Stomach (tissue), 8 donors: ENCODE measurements at regions not wholly inside any gene's neighbourhood (a gene's known extent, or its start where the extent isn't known, plus 50 kb on each side); places are given as distances from the start of the nearest gene placed in this dataset.

ENCODE experiments used
- DNase-seq, 2 donors: peaks; one replicate each; pipeline versions ENCODE4 v3.0.0 to v3.0.0-alpha.2; 2013 to 2019
- H3K27ac ChIP-seq, 5 donors: fragments of 200-600 bp in 4 of 5; sonication (generic) in 4 of 5; one replicate each; pipeline ENCODE4 v1.5.1; 2013 to 2019; ENCODE audit warnings: mild to moderate bottlenecking in 1 of 5, moderate library complexity in 1 of 5
- H3K27me3 ChIP-seq, 3 donors: fragments of 200-600 bp; sonication (generic); one replicate each; pipeline ENCODE4 v1.5.1; 2017 to 2019; ENCODE audit warnings: mixed run types in 1 of 3
- H3K36me3 ChIP-seq, 4 donors: fragments of 200-600 bp; sonication (generic); 1 replicate in 3 of 4; 2 replicates in 1 of 4; pipeline ENCODE4 v1.5.1; 2016 to 2019
- H3K4me1 ChIP-seq, 4 donors: fragments of 200-600 bp; sonication (generic); one replicate each; pipeline ENCODE4 v1.5.1; 2016 to 2019
- H3K4me3 ChIP-seq, 4 donors: fragments of 200-600 bp; sonication (generic) in 3 of 4; one replicate each; pipeline ENCODE4 v1.5.1; 2016 to 2019; ENCODE audit warnings: mild to moderate bottlenecking in 1 of 4
- H3K9me3 ChIP-seq, 4 donors: fragments of 200-600 bp; sonication (generic); one replicate each; pipeline ENCODE4 v1.5.1; 2016 to 2019
- EP300 ChIP-seq: sonication (generic); formaldehyde crosslinking; IDR thresholded peaks from one replicate; pipeline ENCODE4 v1.6.1; 2017; ENCODE audit warnings: antibody characterized with exemption
- POLR2A ChIP-seq, 4 donors: fragments of 450-650 bp; IDR thresholded peaks; one replicate each; pipeline ENCODE4 v1.6.1; 2016; ENCODE audit warnings: antibody characterized with exemption in 4 of 4, control low read depth in 2 of 4, mild to moderate bottlenecking in 1 of 4, moderate library complexity in 1 of 4
- POLR2AphosphoS5 ChIP-seq, 3 donors: sonication (generic); formaldehyde crosslinking; IDR thresholded peaks; one replicate each; pipeline ENCODE4 v1.6.1; 2016; ENCODE audit warnings: antibody characterized with exemption in 3 of 3
- WGBS, 5 donors: extraction: QIAGEN DNeasy Blood & Tissue Kit in 3 of 5; methylation state at CpG; one replicate each; pipeline versions ENCODE4 v1.1.5 to v1.1.7; 2013 to 2018; 5-methylcytosine and 5-hydroxymethylcytosine counted together
- intact Hi-C: fragments of 100-400 bp; cut with DNase I; formaldehyde crosslinking; loops from one replicate; pipeline ENCODE4 v1.15.1; 2023; ENCODE audit warnings: low total_unique reads
- TF ChIP-seq, protein P1 (sequence below), 7 experiments: fragments of 450-650 bp in 4 of 7; fragments of 200-600 bp in 3 of 7; sonication (generic) in 3 of 7; IDR thresholded peaks; one replicate each; pipeline ENCODE4 v1.5.1; 2016 to 2019; ENCODE audit warnings: antibody characterized with exemption in 7 of 7, control low read depth in 2 of 7, mild to moderate bottlenecking in 1 of 7
- donor health status: healthy with polysubstance abuse.
- donor health status: Bipolar disorder and iron deficiency.
- donor health status: healthy.

DNA sequence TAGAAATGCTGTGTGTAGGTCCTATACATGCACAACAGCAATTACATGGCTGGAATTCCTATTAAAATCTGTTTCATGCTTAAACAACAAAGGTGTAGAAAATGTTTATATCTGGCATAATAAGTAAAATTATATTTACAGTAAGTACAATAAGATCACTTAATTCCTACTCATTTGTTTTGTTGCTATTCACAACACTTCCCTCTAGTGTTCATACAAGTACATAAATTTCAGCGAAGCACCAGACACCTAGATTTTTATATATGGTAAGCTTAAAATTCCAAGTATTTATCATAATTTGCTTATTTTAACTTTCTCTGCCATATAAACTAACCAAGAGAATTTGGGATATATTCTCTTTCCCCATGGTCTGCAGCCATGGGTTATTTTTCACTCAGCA lies 51.8 kb upstream of the ANK3 start:
- no peak for TF ChIP-seq EP300
- TF ChIP-seq, protein P1, sequence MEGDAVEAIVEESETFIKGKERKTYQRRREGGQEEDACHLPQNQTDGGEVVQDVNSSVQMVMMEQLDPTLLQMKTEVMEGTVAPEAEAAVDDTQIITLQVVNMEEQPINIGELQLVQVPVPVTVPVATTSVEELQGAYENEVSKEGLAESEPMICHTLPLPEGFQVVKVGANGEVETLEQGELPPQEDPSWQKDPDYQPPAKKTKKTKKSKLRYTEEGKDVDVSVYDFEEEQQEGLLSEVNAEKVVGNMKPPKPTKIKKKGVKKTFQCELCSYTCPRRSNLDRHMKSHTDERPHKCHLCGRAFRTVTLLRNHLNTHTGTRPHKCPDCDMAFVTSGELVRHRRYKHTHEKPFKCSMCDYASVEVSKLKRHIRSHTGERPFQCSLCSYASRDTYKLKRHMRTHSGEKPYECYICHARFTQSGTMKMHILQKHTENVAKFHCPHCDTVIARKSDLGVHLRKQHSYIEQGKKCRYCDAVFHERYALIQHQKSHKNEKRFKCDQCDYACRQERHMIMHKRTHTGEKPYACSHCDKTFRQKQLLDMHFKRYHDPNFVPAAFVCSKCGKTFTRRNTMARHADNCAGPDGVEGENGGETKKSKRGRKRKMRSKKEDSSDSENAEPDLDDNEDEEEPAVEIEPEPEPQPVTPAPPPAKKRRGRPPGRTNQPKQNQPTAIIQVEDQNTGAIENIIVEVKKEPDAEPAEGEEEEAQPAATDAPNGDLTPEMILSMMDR (IDR thresholded peaks at IDR 0.05), result peak in 1 of 7 experiments; percentile 10
- Histone ChIP-seq H3K4me1 (peaks cover 0 to 12% (median 10%) of the 10 kb centered on the region in 4 donors), H3K36me3 (no peaks in the 10 kb centered on the region), H3K4me3 (no peak overlapping the region), H3K27ac (no peak overlapping the region), H3K9me3 (no peaks in the 10 kb centered on the region), H3K27me3 (no peaks in the 10 kb centered on the region)
- no peak for DNase-seq
- intact Hi-C loops, result loop anchor here (5.0 kb wide), 1 partner anchor 206 kb away; no protein-coding TSS in a partner anchor
- WGBS, 5 donors, result 59 to 72% (median 63%) methylated on average over 1 of the region's 1 CpG

DNA sequence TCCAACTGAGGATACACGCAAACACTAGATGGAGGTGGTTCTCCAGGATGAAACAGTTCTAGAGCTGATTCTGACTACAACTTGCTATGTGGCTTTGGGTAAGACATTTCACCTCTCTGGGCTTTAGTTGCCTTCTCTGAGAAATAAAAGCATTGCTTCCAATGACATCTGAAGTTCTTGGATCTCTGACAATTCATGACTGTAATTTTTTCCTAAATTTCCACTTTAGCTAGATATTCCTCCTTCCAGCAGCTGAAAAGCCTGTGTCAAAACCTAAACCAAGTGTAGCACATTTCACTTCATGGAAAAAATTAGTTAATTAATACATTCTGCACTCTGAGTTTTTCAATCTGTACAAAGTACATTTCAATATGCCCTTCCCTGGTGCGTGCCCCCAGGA lies 50.0 kb upstream of the ANK3 start:
- H3K4me3 ChIP-seq, result no peak overlapping the region
- no peak overlapping the region for H3K27ac ChIP-seq
- H3K9me3 ChIP-seq, result no peaks in the 10 kb centered on the region
- TF ChIP-seq EP300 (no peak), POLR2AphosphoS5 (IDR thresholded peaks at IDR 0.05) (no peak), POLR2A (IDR thresholded peaks at IDR 0.05) (no peak)
- TF ChIP-seq, protein P1 (IDR thresholded peaks at IDR 0.05), result no peak
- no peaks in the 10 kb centered on the region for H3K4me1 ChIP-seq
- H3K27me3 ChIP-seq, result no peaks in the 10 kb centered on the region
- intact Hi-C loops, result loop anchor here (5.0 to 10.0 kb wide), 3 partner anchors 208 to 335 kb away; no protein-coding TSS in a partner anchor
- 90 to 100% (median 95%) methylated on average over 2 of the region's 2 CpGs for WGBS, 5 donors
- H3K36me3 ChIP-seq, result no peaks in the 10 kb centered on the region
- no peak for DNase-seq
